ENCODE measurements at regions not wholly inside any gene's neighbourhood (a gene's known extent, or its start where the extent isn't known, plus 50 kb on each side); places are given as distances from the start of the nearest gene placed in this dataset.

GRCh38 chr20:39291301-39291700 lies 329.2 kb downstream of the DHX35 start:
- no peaks in the 10 kb centered on the region for H3K27me3 ChIP-seq (ENCODE audit: control insufficient read depth, insufficient read depth, low read length)
- no peaks in the 10 kb centered on the region for H3K4me1 Mint-ChIP-seq

GRCh38 chr20:39290575-39290974 lies 328.4 kb downstream of the DHX35 start:
- Mint-ChIP-seq H3K27ac (no peak overlapping the region), H3K9me3 (peaks cover 0 to 3% (median 0%) of the 10 kb centered on the region in 7 donors)

More at GRCh38 chr20:39291301-39291700, 329.2 kb downstream of the DHX35 start:
- DNase-seq (no peak), ATAC-seq (ENCODE audit: low read depth in 2 of 2) (no peak)
- peaks cover 0 to 3% (median 0%) of the 10 kb centered on the region in 7 donors for H3K9me3 Mint-ChIP-seq
- Histone ChIP-seq H3K4me1 (ENCODE audit: control insufficient read depth, insufficient read depth, low read length, poor library complexity, severe bottlenecking) (no peaks in the 10 kb centered on the region), H3K36me3 (ENCODE audit: control insufficient read depth, insufficient read depth, low read length) (no peaks in the 10 kb centered on the region), H3K4me3 (ENCODE audit: low read depth, low read length) (no peak overlapping the region), H3K27ac (ENCODE audit: insufficient read depth, low read length, poor library complexity, severe bottlenecking) (no peak overlapping the region), H3K9me3 (ENCODE audit: control insufficient read depth in 2 of 2, low read length in 2 of 2) (no peaks in the 10 kb centered on the region)
- H3K4me3 Mint-ChIP-seq, result no peak overlapping the region
- no peaks in the 10 kb centered on the region for H3K27me3 Mint-ChIP-seq
- peak overlapping the region in 1 of 3 donors; percentile 3 for H3K27ac Mint-ChIP-seq
- H3K36me3 Mint-ChIP-seq, result no peaks in the 10 kb centered on the region

GRCh38 chr20:39289831-39290230 lies 327.7 kb downstream of the DHX35 start:
- ATAC-seq (ENCODE audit: low read depth in 2 of 2), result no peak
- no peak overlapping the region for H3K27ac ChIP-seq (ENCODE audit: insufficient read depth, low read length, poor library complexity, severe bottlenecking)
- Mint-ChIP-seq H3K27ac (no peak overlapping the region), H3K27me3 (peaks cover 6% of the 10 kb centered on the region), H3K4me3 (no peak overlapping the region), H3K9me3 (peaks cover 0 to 3% (median 0%) of the 10 kb centered on the region in 7 donors), H3K36me3 (no peaks in the 10 kb centered on the region), H3K4me1 (no peaks in the 10 kb centered on the region)
- H3K36me3 ChIP-seq (ENCODE audit: control insufficient read depth, insufficient read depth, low read length), result no peaks in the 10 kb centered on the region
- no peak overlapping the region for H3K4me3 ChIP-seq (ENCODE audit: low read depth, low read length)
- H3K4me1 ChIP-seq (ENCODE audit: control insufficient read depth, insufficient read depth, low read length, poor library complexity, severe bottlenecking), result no peaks in the 10 kb centered on the region
- no peaks in the 10 kb centered on the region for H3K9me3 ChIP-seq (ENCODE audit: control insufficient read depth in 2 of 2, low read length in 2 of 2)
- H3K27me3 ChIP-seq (ENCODE audit: control insufficient read depth, insufficient read depth, low read length), result no peaks in the 10 kb centered on the region
- no peak for DNase-seq

More at GRCh38 chr20:39290575-39290974, 328.4 kb downstream of the DHX35 start:
- Histone ChIP-seq H3K36me3 (ENCODE audit: control insufficient read depth, insufficient read depth, low read length) (no peaks in the 10 kb centered on the region), H3K9me3 (ENCODE audit: control insufficient read depth in 2 of 2, low read length in 2 of 2) (no peaks in the 10 kb centered on the region), H3K27ac (ENCODE audit: insufficient read depth, low read length, poor library complexity, severe bottlenecking) (no peak overlapping the region), H3K4me3 (ENCODE audit: low read depth, low read length) (no peak overlapping the region), H3K27me3 (ENCODE audit: control insufficient read depth, insufficient read depth, low read length) (no peaks in the 10 kb centered on the region), H3K4me1 (ENCODE audit: control insufficient read depth, insufficient read depth, low read length, poor library complexity, severe bottlenecking) (no peaks in the 10 kb centered on the region)
- Mint-ChIP-seq H3K27me3 (peaks cover 4% of the 10 kb centered on the region), H3K36me3 (no peaks in the 10 kb centered on the region), H3K4me3 (no peak overlapping the region), H3K4me1 (no peaks in the 10 kb centered on the region)
- no peak for DNase-seq
- no peak for ATAC-seq (ENCODE audit: low read depth in 2 of 2)

GRCh38 chr20:39289316-39289715 lies 327.2 kb downstream of the DHX35 start:
- H3K4me1 Mint-ChIP-seq, result no peaks in the 10 kb centered on the region
- Histone ChIP-seq H3K27ac (ENCODE audit: insufficient read depth, low read length, poor library complexity, severe bottlenecking) (no peak overlapping the region), H3K9me3 (ENCODE audit: control insufficient read depth in 2 of 2, low read length in 2 of 2) (no peaks in the 10 kb centered on the region), H3K27me3 (ENCODE audit: control insufficient read depth, insufficient read depth, low read length) (no peaks in the 10 kb centered on the region), H3K36me3 (ENCODE audit: control insufficient read depth, insufficient read depth, low read length) (no peaks in the 10 kb centered on the region), H3K4me1 (ENCODE audit: control insufficient read depth, insufficient read depth, low read length, poor library complexity, severe bottlenecking) (no peaks in the 10 kb centered on the region), H3K4me3 (ENCODE audit: low read depth, low read length) (no peak overlapping the region)
- no peak for ATAC-seq (ENCODE audit: low read depth in 2 of 2)
- no peak overlapping the region for H3K4me3 Mint-ChIP-seq
- H3K9me3 Mint-ChIP-seq, result peaks cover 0 to 3% (median 0%) of the 10 kb centered on the region in 7 donors
- DNase-seq, result no peak
- H3K27ac Mint-ChIP-seq, result no peak overlapping the region
- H3K27me3 Mint-ChIP-seq, result peaks cover 6% of the 10 kb centered on the region
- H3K36me3 Mint-ChIP-seq, result no peaks in the 10 kb centered on the region

- Histone ChIP-seq H3K27ac (ENCODE audit: insufficient read depth, low read length, poor library complexity, severe bottlenecking) (no peak overlapping the region), H3K36me3 (ENCODE audit: control insufficient read depth, insufficient read depth, low read length) (no peaks in the 10 kb centered on the region), H3K4me3 (ENCODE audit: low read depth, low read length) (no peak overlapping the region), H3K27me3 (ENCODE audit: control insufficient read depth, insufficient read depth, low read length) (no peaks in the 10 kb centered on the region), H3K9me3 (ENCODE audit: control insufficient read depth in 2 of 2, low read length in 2 of 2) (no peaks in the 10 kb centered on the region), H3K4me1 (ENCODE audit: control insufficient read depth, insufficient read depth, low read length, poor library complexity, severe bottlenecking) (no peaks in the 10 kb centered on the region)
- ATAC-seq (ENCODE audit: low read depth in 2 of 2) (no peak), DNase-seq (no peak)
- Mint-ChIP-seq H3K27ac (no peak overlapping the region), H3K9me3 (peaks cover 0 to 3% (median 0%) of the 10 kb centered on the region in 7 donors), H3K36me3 (no peaks in the 10 kb centered on the region), H3K27me3 (peaks cover 13% of the 10 kb centered on the region), H3K4me3 (no peak overlapping the region), H3K4me1 (no peaks in the 10 kb centered on the region)
These were observed 321.3 kb downstream of the DHX35 start for GRCh38 chr20:39283464-39283863.

GRCh38 chr20:39282619-39283092 lies 320.5 kb downstream of the DHX35 start:
- H3K27me3 ChIP-seq (ENCODE audit: control insufficient read depth, insufficient read depth, low read length), result peaks cover 2% of the 10 kb centered on the region
- Mint-ChIP-seq H3K4me3 (no peak overlapping the region), H3K36me3 (no peaks in the 10 kb centered on the region), H3K4me1 (no peaks in the 10 kb centered on the region), H3K27me3 (peaks cover 13% of the 10 kb centered on the region), H3K27ac (no peak overlapping the region), H3K9me3 (peaks cover 0 to 3% (median 0%) of the 10 kb centered on the region in 7 donors)
- DNase-seq (no peak), ATAC-seq (ENCODE audit: low read depth in 2 of 2) (no peak)
- no peaks in the 10 kb centered on the region for H3K36me3 ChIP-seq (ENCODE audit: control insufficient read depth, insufficient read depth, low read length)
- no peaks in the 10 kb centered on the region for H3K9me3 ChIP-seq (ENCODE audit: control insufficient read depth in 2 of 2, low read length in 2 of 2)
- no peak overlapping the region for H3K4me3 ChIP-seq (ENCODE audit: low read depth, low read length)
- no peaks in the 10 kb centered on the region for H3K4me1 ChIP-seq (ENCODE audit: control insufficient read depth, insufficient read depth, low read length, poor library complexity, severe bottlenecking)
- no peak overlapping the region for H3K27ac ChIP-seq (ENCODE audit: insufficient read depth, low read length, poor library complexity, severe bottlenecking)

GRCh38 chr20:39280875-39281274 lies 318.7 kb downstream of the DHX35 start:
- Histone ChIP-seq H3K4me1 (ENCODE audit: control insufficient read depth, insufficient read depth, low read length, poor library complexity, severe bottlenecking) (no peaks in the 10 kb centered on the region), H3K36me3 (ENCODE audit: control insufficient read depth, insufficient read depth, low read length) (no peaks in the 10 kb centered on the region), H3K4me3 (ENCODE audit: low read depth, low read length) (no peak overlapping the region), H3K27me3 (ENCODE audit: control insufficient read depth, insufficient read depth, low read length) (peaks cover 2% of the 10 kb centered on the region), H3K9me3 (ENCODE audit: control insufficient read depth in 2 of 2, low read length in 2 of 2) (no peaks in the 10 kb centered on the region), H3K27ac (ENCODE audit: insufficient read depth, low read length, poor library complexity, severe bottlenecking) (no peak overlapping the region)
- H3K27ac Mint-ChIP-seq, result peak overlapping the region in 1 of 3 donors; percentile 33
- no peaks in the 10 kb centered on the region for H3K36me3 Mint-ChIP-seq
- H3K9me3 Mint-ChIP-seq, result peaks cover 0 to 5% (median 3%) of the 10 kb centered on the region in 7 donors
- H3K4me3 Mint-ChIP-seq, result no peak overlapping the region
- H3K4me1 Mint-ChIP-seq, result no peaks in the 10 kb centered on the region
- no peak for ATAC-seq (ENCODE audit: low read depth in 2 of 2)
- DNase-seq, result no peak
- peaks cover 13% of the 10 kb centered on the region for H3K27me3 Mint-ChIP-seq

GRCh38 chr20:39278230-39278788 lies 316.2 kb downstream of the DHX35 start:
- H3K4me1 ChIP-seq (ENCODE audit: control insufficient read depth, insufficient read depth, low read length, poor library complexity, severe bottlenecking), result no peaks in the 10 kb centered on the region
- no peak overlapping the region for H3K4me3 Mint-ChIP-seq
- peaks cover 0 to 5% (median 0%) of the 10 kb centered on the region in 7 donors for H3K9me3 Mint-ChIP-seq
- ATAC-seq (ENCODE audit: low read depth in 2 of 2), result no peak
- H3K27me3 Mint-ChIP-seq, result peaks cover 7% of the 10 kb centered on the region
- H3K27ac ChIP-seq (ENCODE audit: insufficient read depth, low read length, poor library complexity, severe bottlenecking), result no peak overlapping the region
- no peak for DNase-seq
- H3K4me3 ChIP-seq (ENCODE audit: low read depth, low read length), result no peak overlapping the region
- H3K27ac Mint-ChIP-seq, result no peak overlapping the region
- H3K36me3 ChIP-seq (ENCODE audit: control insufficient read depth, insufficient read depth, low read length), result no peaks in the 10 kb centered on the region
- H3K4me1 Mint-ChIP-seq, result no peaks in the 10 kb centered on the region
- H3K27me3 ChIP-seq (ENCODE audit: control insufficient read depth, insufficient read depth, low read length), result peaks cover 2% of the 10 kb centered on the region
- H3K36me3 Mint-ChIP-seq, result no peaks in the 10 kb centered on the region
- no peaks in the 10 kb centered on the region for H3K9me3 ChIP-seq (ENCODE audit: control insufficient read depth in 2 of 2, low read length in 2 of 2)

Data from CD4-positive, CD25-positive, alpha-beta regulatory T cell (primary cell).